ENCODE measurements at regions not wholly inside any gene's neighbourhood (a gene's known extent, or its start where the extent isn't known, plus 50 kb on each side); places are given as distances from the start of the nearest gene placed in this dataset.

DNA sequence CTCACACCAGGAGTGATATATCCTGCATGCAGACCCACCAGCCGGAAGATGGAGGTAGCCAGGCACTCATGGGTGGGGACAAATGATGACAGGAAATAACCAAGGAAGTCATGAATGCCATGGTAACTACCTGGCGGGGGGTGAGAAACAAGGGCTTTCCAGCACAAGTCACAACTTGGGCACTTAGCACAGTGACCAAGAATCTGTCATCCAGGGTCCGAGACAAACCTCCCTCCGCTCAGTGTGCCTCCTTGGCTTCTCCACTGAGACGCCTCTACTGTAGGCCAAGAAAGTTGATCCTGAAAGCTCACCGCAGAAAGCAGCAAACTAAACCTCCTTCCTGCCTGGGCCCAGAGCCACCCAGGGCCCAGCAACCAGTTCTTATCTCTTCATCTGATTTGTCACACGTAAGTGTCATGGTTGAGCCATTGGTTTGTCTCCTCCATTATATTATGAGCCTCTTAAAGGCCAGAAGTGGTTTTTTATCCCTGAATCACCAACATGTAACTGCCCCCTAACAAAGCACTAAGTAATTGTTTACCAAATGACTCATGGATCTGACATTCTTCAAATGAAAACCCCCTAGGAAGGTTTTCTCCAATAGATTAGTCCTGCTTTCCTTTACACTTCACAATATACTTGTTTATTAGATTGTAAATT lies 84.3 kb upstream of the TAB2 start:
- peak; percentile 72 for DNase-seq (ENCODE audit: low read depth)
- no peak overlapping the region for H3K4me3 ChIP-seq (ENCODE audit: low read length)
- no peak for TF ChIP-seq CTCF (conservative IDR thresholded peaks at IDR 0.05; ENCODE audit: low read length)

DNA sequence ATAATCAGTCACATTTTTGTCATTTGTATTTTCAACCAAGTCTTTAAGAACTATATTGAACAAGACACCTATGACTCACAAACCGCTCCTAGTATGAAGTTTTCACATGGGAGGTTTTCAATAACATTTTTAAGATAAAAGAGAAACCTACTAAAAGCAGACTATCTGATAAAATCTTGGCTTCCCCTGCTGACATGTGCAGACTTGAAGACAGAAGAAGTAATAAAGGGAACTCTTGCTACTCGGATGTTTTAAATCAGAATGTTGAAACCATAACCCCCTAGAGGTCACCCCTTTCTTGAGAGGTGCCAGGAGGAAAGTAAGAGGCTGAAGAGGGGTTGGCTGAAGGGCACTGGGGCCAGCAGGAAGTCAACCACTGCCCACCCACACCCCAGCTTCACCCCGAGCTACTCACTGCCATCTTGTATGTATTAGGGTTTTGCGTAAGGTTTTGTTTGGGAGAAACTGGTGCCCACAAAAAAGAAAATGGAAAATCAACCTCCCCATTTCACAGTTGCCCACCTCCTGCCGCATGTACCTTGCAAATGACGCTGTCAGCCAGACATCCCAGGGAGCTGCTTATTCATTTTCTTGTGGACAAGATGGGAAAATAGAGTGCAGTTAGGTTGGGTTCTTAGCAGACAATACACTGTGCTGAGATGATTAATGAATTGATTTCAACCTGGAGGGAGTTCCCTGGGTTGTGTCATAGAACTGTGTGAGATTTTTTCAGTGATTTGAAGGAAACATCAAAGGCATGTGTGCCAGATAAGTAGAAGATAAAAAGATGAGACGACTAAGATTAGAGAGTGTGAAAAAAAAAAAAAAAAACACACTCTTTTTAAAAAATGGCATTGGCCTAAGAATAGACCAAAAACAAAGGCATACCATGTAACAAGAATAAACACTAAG lies 83.2 kb upstream of the TAB2 start:
- no peak overlapping the region for H3K4me3 ChIP-seq (ENCODE audit: low read length)

DNA sequence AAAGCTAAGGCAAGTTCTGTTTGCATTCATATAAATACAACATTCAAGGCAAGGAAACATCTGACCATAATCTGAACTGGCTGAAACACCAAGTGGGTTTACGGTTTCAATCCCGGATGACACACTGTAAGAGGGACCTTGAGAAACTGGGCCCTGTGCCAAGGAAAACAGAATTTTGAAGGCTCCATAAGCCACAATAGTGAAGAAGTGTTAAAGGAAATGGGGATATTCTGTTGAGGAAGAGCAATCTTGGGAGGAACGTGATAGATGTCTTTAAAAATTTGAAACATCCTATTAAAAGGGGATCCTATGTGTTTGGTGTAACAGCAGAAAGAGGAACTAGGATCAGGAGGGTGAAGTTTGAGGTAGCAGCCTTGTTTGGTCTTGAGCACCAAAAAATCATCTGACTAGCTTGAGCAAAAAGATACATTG lies 82.4 kb upstream of the TAB2 start:
- no peak for TF ChIP-seq CTCF (conservative IDR thresholded peaks at IDR 0.05; ENCODE audit: low read length)
- DNase-seq (ENCODE audit: low read depth), result peak; percentile 17
- no peak overlapping the region for H3K4me3 ChIP-seq (ENCODE audit: low read length)

More for the DNA sequence above, 83.2 kb upstream of the TAB2 start:
- DNase-seq (ENCODE audit: low read depth), result no peak
- TF ChIP-seq CTCF (conservative IDR thresholded peaks at IDR 0.05; ENCODE audit: low read length), result no peak

- no peak for TF ChIP-seq CTCF (conservative IDR thresholded peaks at IDR 0.05; ENCODE audit: low read length)
- H3K4me3 ChIP-seq (ENCODE audit: low read length), result no peak overlapping the region
- DNase-seq (ENCODE audit: low read depth), result no peak
Measured at GRCh38 chr6:149236589-149236988, 80.9 kb upstream of the TAB2 start.

DNA sequence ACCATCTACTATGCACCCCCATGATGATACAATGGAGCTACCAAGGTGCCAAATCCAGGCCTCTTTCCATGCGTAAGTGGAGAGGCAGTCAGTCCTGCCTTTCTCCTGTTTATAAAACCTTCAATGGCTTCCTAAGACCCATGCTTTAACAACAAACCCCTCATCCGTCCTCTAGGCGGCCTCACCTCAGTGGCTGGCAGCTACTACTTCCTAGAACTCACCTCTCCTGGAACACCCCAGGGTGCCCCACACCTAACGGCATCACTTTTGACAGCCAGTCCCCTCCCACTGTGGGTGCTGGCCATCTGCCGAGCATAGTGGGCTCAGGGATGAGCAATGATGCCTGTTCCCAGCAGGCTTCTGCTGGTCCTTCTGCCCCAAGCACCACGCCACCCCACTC lies 80.0 kb upstream of the TAB2 start:
- no peak for TF ChIP-seq CTCF (conservative IDR thresholded peaks at IDR 0.05; ENCODE audit: low read length)
- H3K4me3 ChIP-seq (ENCODE audit: low read length), result no peak overlapping the region
- DNase-seq (ENCODE audit: low read depth), result no peak

DNA sequence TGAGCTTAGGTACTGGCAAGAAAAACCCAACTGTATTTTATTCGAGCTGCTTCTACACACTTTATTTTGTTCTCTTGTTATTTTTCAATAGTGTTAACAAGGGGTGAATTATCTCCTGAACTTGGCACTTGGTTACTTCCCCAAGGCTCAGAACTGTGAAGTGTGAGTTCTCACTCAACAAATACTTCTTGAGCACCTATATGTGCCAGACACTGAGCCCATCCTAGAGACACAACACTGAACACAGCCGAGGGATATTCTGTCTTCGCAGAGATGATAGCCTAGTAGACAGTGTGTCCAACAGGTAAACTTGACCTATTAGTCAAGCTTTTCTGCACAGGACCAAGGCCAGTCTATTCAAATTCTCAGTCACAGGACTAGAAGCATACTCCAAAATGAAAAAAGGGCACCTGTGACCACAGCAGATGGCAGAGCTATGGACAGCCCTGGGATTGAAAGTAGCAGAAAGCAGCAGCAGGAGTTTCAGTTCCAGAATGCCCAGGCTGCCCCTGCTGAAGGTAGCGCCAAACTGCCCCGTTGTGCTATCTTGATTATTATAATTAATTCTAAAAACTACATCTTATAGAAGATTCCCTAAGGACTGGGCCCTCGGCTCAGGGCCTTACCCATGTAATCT lies 77.8 kb upstream of the TAB2 start:
- DNase-seq (ENCODE audit: low read depth), result no peak
- TF ChIP-seq CTCF (conservative IDR thresholded peaks at IDR 0.05; ENCODE audit: low read length), result no peak
- no peak overlapping the region for H3K4me3 ChIP-seq (ENCODE audit: low read length)

All from AG10803 (cell line).